Prostate gland (tissue), 2 donors: ENCODE measurements at regions not wholly inside any gene's neighbourhood (a gene's known extent, or its start where the extent isn't known, plus 50 kb on each side); places are given as distances from the start of the nearest gene placed in this dataset.

ENCODE experiments used
- POLR2A ChIP-seq: fragments of 450-650 bp; IDR thresholded peaks from one replicate; pipeline ENCODE4 v1.6.1; 2016; ENCODE audit warnings: antibody characterized with exemption, mild to moderate bottlenecking
- POLR2AphosphoS5 ChIP-seq: sonication (generic); formaldehyde crosslinking; IDR thresholded peaks from one replicate; pipeline ENCODE4 v1.6.1; 2017; ENCODE audit warnings: antibody characterized with exemption
- TF ChIP-seq, protein P1 (sequence below), 4 experiments: fragments of 200-600 bp in 2 of 4; fragments of 450-650 bp in 2 of 4; sonication (generic) in 2 of 4; IDR thresholded peaks; 1 replicate in 3 of 4; 2 replicates in 1 of 4; pipeline ENCODE4 v1.5.1; 2016 to 2019; ENCODE audit warnings: antibody characterized with exemption in 4 of 4, mild to moderate bottlenecking in 2 of 4, moderate library complexity in 2 of 4

DNA sequence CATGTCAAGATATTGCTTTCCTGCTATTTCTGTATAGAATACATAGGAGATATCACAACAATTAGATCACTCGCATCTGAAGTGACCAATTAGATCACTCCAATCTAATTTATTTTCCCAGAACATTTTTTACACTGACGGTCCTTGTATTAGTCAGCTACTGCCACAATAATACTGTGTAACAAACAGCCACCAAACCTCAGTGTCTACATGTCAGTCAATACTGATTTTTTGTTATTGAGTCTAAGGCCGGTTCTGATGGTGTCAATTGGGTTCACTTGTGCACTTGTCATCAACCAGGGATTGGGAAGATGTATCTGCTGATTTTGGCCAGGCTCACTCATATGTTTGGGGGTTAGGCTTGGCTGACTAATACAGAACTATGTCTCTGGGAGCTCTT is 275.9 kb upstream of the NFE2L3 start:
- TF ChIP-seq, protein P1, sequence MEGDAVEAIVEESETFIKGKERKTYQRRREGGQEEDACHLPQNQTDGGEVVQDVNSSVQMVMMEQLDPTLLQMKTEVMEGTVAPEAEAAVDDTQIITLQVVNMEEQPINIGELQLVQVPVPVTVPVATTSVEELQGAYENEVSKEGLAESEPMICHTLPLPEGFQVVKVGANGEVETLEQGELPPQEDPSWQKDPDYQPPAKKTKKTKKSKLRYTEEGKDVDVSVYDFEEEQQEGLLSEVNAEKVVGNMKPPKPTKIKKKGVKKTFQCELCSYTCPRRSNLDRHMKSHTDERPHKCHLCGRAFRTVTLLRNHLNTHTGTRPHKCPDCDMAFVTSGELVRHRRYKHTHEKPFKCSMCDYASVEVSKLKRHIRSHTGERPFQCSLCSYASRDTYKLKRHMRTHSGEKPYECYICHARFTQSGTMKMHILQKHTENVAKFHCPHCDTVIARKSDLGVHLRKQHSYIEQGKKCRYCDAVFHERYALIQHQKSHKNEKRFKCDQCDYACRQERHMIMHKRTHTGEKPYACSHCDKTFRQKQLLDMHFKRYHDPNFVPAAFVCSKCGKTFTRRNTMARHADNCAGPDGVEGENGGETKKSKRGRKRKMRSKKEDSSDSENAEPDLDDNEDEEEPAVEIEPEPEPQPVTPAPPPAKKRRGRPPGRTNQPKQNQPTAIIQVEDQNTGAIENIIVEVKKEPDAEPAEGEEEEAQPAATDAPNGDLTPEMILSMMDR (IDR thresholded peaks at IDR 0.05): no peak
- TF ChIP-seq POLR2A: no peak
- TF ChIP-seq POLR2AphosphoS5: no peak
